NCI-H2196 treated with DMSO at 0.1 percent for 48 hours (cell line): ENCODE measurements at regions not wholly inside any gene's neighbourhood (a gene's known extent, or its start where the extent isn't known, plus 50 kb on each side); places are given as distances from the start of the nearest gene placed in this dataset.

Source experiments
- DNase-seq: peaks from one replicate; lab custom pipeline; 2025; ENCODE audit not compliant: unreplicated experiment; lab: John Stamatoyannopoulos, UW

DNA sequence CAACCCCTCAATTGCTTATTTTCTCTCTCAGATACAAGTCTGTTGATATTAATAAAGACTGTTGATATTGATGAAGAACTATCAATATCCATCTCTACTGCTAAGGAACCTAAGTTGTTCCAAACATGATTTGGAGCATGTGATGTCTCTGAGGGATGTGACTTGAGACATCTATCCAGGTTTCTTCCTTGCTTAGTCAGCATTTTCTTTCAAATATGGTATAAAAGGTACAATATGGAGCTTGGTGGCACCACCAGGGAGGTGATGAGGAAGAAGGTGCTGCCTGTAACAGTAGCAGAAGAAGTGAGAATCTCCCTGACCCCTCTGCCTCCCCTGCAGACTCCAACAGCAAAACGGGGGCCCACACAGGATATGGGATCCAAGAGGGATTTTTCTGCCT, 329.0 kb downstream of the MAF start:
- DNase-seq: no peak

DNA sequence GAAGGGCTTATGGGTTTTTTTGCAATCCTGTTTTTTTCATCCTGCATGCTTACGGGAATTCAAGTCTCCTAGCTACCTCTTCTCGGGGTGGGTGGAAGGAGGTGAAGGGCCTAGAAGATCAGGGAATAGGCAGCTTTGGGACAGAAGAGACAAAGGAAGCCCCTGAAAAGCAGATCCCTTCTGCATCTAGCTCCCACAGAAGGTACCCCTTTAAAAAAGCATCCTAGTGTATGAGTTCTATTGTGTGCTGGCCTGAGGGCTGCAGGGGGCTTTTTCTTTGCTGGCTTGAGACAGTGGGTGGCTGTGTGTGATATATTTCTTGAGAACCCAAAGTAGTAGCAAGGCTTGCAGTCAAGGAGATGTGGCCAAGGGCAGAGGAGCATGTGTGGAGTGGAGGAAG, 330.5 kb downstream of the MAF start:
- no peak for DNase-seq

DNA sequence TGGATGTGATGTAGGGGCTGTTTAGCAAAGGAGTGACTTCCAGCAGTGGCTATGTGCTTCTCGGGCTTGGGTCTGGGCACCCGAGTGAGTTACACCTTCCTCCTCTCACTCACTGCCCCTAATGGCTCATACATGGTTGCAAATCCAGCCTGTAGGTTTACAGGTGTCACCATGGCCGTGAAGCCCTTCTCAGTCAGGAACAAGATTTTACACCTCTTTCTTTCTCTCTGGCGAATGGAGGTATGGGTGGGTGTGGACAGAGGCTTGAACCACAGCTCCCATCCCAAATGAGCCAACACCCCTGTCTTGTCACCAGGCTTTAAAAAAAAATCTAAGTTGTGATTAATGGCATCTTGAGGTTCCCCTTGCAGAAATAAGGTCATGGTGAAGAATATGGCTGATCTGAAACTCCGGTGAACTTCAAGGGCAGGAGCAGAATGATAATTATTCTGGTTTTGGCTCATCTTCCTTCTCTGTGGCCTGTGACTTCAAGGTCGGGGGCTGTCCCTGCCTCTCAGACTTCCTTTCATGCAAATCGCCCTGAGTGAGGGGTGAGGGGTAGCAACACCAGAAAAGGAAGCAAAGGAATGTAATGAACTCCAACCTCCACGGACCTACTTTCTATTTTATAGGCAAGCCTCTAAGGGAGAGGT, 331.2 kb downstream of the MAF start:
- no peak for DNase-seq

DNA sequence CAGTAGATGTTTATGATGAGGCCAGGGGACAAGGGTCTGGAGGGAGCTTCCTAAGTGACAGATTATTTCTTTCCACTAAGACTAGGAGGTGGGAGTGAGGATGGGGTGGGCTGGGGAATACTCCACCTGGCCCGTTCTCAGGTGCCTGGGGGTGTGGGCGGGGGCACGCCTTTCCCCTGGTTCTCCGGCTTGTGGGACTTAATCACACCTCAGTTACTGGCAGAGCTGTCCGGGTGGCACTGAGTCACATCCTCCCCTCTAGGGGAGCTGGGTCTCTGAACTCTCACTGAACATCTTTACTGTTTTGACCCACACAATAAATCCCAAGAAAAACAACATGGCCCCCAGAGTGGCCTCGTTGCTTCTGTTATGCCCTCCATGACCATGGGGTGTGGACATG, 332.8 kb downstream of the MAF start:
- DNase-seq: no peak

DNA sequence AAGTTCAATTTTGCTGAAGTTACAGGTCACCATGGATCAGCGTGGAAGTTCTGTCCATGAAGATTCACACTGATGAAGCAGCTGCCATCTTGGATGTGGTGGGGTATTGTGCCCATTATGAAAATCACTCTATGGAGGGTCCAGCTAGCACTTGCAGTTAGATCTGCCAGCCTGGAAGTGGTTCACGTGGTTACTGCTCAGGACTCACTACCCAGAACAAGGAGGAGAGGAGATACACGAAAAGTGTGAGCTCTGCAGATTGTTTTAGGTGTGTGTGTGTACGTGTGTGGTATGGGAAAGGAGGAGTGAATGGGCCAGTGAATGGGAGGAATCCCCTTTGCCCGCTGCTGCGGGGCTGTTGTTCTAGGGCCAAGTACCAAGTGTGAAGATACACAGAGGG, 333.4 kb downstream of the MAF start:
- DNase-seq: no peak

DNA sequence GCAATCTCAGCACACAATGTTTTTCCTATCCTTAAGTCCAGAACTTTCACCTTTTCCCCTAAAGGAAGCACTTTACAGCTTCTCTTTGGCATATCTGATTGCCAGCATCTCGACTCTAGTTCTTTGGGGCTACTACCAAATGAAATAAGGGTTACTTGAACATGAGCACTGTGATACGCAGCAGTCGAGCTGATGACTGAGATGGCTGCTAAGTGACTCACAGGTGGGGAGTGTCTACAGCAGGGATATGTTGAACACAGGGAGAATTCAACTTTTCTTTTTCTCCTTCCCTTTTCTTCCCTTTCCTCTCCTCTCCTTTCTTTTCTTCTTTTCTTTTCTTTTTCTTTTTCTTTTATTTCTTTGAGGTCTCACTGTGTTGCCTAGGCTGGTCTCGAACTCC, 334.8 kb downstream of the MAF start:
- DNase-seq: no peak

DNA sequence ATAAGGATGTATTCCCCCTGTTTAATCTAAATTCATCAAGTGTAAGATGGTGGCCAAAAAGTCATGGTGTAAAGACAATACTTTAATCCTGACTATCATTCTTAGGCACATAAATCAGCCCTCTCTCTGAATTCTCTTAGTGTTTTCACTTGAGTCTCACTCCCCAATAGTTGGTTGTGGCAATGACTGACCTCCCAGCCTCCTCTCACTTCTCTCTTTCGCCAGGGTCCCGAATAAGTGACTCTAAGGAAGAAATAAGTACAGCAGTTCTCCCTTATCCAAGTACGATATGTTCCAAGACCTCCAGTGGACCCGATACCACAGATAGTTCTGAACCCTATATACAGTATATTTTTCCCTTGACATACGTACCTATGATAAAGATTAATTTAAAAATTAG, 335.3 kb downstream of the MAF start:
- DNase-seq: no peak

DNA sequence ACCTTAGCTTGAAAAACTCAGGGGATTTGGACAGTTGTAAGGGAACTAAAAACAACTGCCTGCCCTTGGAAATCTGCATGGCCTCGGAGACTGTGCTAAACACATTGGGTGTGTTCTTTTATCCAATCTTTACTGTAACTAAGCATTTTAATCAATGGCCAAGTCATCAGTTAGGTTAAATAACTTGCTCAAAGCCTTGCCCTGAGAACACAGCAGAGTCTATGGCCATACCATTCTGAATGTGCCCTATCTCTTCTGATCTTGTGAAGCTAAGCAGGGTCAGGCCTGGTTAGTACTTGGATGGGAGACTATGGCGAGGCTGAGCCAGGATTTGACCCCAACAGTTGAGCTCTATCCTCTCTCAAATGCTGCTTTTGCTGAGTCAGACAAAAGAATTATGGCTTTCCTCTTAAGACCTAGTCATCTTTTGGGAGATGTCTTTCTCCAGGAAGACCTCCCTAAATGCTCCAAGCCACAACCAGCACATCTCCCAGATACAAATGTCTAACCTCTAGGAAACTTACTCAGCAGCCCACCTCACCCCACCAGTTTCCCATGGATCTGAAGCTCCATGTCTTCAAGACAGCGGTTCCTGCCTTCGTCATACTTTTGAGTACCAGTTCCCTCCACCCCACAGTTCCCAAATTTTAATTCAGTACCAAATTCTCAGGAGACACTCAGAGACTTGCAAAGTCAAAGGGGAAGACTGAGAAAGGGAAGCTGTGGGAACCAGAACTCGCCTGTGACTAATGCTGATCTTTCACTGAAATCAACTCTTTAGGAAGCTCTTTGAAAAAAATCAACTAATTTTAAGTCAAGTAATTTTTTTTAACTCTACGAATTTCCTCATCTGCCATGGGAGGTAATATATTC, 336.1 kb downstream of the MAF start:
- DNase-seq: no peak

DNA sequence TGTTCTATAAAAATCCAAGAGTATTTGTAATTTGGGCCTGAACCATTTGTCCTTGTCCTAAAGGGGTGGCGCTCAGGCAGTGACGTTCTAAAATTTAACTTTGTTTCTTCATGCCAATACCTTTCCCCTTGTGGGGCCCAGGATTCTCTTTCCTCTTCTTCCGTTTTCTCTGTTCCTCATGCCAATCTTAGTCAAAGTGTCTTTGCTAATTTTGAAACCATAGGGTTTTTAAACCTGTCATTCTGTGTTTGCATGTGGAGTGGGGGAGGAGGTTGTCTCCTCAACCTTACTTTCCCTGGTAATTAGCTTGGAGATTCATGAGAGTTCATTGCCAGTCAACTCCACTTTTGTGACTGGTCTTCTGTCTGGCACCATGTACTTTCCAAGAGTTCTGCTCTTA, 337.1 kb downstream of the MAF start:
- DNase-seq: no peak
